GM19023 (cell line): ENCODE measurements at regions not wholly inside any gene's neighbourhood (a gene's known extent, or its start where the extent isn't known, plus 50 kb on each side); places are given as distances from the start of the nearest gene placed in this dataset.
"Not testable (repeated sequence)": the region's sequence is repeated elsewhere in the genome, so short reads cannot be mapped to it uniquely, and the experiment has no call there.

Source experiments
- ATAC-seq: cut with Tn5 transposase; IDR thresholded peaks from one replicate; pipeline ENCODE4 v1.9.1; 2021; ENCODE audit warnings: mild to moderate bottlenecking, moderate library complexity; ENCODE audit not compliant: unreplicated experiment

DNA sequence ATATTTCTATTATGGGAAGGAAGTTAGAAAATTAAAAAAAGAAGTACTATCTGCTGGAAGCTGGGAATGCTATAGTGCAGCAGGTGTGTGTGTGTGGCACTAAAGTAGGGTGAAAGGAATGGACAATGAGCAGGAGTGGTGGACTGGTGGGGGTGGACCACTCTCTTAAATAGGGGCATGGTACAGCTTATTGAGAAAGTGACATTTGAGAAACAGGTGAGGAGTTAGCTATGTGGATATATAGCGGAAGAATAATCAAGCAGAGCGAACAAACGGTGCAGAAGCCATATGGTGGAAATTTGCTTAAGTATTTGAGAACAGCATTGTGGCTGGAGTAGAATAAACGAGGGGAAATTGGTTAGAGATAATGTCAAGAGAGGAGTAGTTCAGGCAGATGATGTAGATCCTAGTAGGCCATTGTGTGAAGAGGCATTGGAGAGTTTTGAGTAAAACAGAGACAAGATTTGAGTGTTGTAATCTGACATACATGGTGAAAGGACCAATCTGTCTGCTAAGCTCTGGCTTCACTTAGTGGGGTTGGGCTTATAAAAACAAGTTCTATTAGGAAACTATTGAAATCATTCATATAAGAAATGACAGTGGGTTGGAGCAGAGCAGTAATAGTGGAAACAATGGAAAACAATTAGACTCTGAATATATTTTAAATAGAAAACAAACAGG, 149.2 kb upstream of the SYT10 start:
- peak; percentile 5 for ATAC-seq

DNA sequence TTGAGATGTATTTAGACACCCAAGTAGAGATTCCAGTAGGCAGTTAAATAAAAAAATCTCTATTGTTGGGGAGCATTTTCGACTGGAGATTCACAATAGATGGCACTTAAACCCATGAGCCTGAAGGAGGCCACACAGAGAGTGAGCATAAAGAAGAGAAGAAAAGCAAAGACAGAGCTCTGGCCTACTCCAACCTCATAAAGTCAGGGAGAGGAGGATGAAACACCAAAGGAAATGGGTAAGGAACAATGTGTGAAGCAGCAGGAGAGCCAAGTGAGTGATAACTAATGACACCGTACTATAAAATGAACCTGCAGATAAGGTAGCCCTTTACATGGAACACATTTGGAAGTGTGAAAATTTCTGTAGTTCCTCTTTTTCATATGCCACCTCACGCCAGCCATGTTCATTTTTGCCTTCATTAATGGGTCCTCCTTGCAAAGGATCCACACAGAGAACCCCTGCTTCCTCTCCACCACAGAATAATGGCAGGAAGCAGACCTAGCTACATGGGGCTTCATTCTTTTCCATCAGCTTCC, 150.0 kb upstream of the SYT10 start:
- ATAC-seq = no peak

DNA sequence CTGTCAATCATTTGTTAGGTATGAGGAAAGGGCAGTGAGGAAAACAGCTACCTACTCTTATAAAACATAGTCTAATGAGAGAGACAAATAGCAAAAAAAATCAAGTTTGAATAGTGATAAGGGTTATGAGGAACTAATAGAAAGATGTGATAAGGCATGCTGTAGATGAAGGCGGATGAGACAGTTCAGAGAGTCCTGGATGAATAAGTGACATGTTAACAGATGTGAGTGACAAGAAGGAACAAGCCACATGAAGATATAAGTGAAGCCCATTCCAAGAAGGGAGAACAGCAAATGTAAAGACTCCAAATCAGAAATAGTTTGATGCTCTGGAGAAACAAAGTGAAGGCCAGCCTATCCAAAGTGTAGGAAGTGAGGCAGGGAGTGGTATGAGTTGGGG, 154.1 kb upstream of the SYT10 start:
- ATAC-seq = no peak

DNA sequence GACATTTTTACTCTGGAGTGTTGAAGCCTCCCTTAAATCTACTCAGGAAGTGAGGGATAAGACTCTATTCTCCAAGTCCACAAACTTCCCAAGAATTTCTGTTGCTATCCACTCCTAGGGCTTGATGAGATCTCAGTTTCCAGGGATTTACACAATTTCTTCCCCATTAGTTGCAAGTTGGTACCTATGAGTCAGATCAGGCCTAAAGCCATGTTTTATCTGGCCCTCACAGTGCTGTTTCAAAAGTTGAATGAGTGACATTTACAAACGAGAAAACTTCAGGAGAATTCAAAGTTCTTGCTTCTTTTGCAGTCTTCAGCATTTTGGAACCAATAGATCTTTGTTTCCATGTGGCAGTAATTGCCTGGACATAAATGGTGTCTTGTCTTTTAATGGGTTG, 156.4 kb upstream of the SYT10 start:
- no peak for ATAC-seq

DNA sequence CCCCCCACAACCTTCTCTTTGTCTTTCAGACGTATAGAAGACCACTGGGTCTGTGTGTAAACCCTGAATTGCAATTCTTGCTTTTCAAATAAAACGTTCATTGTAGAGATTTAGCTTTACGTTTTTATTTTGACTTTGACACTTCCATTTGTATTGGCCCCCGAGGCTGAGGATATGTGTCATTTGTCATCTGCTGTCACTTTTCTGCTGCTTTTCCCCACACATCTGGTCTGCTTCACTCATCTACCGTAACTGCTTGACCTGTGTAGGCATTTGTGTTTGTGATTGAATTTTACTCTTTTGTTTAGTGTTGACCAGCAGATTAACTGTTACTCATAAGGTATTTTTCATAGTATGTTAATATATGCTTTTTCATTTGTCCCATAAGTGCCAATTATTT, 157.2 kb upstream of the SYT10 start:
- ATAC-seq = no peak

DNA sequence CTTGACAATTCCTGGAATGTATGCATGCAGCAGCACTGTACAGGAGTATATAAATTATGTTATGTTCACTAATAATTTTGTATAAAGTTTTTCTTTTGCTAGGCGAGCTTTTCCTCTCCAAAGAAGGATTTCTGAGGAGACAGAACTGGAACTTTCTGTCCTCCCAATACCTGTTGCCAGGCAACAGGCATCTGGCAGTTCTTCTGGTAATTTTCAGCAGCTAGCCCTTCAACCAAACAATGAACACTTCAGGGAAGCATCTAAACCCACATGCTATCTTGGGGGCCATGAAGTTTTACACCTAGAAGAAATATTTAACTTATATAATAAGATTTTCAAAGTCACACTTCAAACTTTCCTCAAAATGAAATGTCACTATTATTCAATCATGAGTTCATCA, 162.9 kb upstream of the SYT10 start:
- no peak for ATAC-seq

DNA sequence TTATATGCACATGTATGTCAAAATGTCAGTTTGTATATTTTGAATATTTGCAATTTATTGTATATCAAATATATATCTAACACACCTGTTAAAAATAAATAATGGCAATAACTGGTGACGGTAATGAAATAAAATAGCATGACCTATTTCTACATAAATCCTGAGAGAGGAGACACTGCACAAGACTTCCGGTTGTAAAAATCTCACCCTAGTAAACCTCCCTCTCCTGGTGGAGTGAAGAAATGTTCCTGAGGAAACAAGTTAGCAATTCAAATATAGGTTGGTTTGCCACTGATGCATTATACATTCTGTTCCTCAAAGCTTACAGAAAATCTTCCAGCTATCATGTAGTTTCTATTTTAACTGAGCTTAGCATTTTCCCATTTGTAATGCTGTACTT, 166.1 kb upstream of the SYT10 start:
- ATAC-seq = no peak

DNA sequence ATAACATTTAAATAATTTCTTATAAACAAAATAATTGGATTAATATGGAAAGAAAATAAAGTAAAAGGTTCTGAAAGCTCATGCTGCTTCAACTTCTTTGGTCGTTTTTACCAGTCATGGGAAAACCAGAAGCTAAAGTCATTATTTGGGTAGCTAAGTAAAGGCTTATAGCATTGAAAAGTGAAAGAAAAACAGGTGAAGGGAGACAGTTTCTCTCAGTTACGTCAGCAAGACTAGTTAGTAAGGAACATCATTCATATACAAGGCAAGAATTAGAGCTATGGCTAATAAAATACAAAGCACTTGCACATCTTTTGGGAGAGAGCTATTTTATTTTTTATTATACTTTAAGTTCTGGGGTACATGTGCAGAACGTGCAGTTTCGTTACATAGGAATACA, 170.3 kb upstream of the SYT10 start:
- no peak for ATAC-seq

DNA sequence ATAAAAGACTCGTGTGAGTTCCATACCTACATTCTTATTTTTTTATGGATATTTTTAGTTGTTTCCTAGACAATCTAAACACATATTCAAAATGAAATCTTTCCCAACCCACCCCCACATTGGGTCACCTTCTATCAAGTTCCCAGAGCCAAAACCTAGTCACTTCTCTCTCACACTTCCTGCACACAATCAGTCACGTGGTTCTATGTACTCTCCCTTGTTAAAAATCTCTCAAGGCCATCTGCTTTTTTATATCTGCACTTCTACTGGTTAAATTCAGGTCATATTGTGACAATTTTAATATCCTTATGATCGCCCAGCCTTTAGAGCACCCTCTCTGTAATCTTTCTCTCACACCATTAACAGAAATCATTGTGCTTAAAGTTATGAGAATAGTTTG, 175.0 kb upstream of the SYT10 start:
- ATAC-seq = no peak

DNA sequence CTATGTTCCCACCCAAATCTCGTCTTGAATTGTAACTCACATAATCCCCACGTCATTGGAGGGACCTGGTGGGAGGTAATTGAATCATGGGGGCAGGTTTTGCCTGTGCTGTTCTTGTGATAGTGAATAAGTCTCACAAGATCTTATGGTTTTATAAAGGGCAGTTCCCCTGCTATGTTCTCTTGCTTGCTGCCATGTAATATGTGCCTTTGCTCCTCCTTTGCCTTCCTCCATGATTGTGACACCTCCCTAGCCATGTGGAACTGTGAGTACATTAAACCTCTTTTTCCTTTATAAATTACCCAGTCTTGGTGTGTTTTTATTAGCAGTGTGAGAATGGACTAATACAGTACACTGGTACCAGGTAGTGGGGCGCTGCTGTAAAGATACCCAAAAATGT, 177.6 kb upstream of the SYT10 start:
- no peak for ATAC-seq

DNA sequence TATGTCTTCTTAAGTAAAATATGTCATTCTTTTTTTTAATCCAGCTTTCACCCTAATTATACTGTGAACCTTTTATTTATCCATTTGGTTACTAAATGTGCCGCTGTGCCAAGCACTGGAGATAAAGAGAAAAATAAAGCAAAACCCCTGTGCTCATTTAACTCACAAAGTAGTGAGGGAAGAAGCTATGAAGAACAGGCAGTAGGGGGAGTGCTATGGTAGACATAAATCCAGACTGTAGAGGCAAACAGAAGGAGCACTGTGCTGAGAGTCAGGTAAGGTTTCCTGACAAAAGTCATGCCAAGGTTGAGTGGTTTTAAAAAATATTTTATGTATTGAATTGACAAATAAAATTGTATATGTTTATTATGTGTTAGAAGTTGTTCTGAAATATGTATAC, 188.5 kb upstream of the SYT10 start:
- no peak for ATAC-seq

DNA sequence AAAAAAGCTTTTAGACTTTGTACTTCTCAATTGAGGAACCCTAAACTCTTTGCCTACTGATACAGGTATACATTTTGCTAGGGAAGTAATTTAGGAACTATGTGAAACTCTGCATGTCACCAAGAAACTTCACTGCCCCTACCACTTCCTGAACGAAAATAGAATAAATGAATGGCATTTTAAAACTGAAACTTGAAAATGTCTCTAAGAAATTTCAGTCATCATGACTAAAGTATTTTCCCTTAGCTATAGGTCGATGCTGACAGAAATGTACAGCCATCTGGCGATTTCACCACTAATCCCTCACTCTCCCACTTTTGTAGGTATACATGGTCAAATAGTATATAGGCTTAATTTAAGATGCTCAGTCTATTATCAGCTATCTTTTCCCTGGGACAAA, 194.9 kb upstream of the SYT10 start:
- no peak for ATAC-seq

DNA sequence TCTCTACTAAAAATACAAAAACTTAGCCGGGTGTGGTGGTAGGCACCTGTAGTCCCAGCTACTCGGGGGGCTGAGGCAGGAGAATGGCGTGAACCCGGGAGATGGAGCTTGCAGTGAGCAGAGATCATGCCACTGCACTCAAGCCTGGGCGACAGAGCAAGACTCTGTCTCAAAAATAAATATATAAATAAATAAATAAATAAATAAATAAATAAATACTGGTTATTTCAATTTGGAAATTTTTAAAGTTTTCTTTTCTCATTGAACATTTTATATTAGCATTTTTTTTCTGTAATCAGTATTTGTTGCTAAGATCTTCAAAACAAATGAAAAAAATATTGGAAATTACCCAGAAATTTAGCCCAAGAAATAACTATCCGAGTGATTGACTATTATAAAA, 197.3 kb upstream of the SYT10 start:
- ATAC-seq = not testable (repeated sequence)

DNA sequence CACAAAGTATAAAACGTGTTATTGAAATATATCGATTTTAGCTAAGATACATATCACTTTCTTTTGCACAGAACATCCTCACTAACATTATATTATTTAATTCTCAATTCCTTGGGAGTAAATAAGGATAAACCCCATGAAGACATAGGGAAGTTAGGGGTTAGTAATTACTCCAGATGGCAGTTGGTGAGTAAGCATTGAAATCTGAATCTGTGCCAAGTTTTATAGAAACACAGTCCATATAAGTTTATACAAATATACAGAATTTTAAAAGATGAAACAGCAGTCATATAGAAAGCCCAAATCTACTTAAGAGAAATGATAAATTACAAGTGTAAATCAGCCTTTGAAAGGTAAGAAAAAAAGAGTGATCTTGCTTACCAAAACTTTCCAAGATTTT, 200.4 kb upstream of the SYT10 start:
- no peak for ATAC-seq

DNA sequence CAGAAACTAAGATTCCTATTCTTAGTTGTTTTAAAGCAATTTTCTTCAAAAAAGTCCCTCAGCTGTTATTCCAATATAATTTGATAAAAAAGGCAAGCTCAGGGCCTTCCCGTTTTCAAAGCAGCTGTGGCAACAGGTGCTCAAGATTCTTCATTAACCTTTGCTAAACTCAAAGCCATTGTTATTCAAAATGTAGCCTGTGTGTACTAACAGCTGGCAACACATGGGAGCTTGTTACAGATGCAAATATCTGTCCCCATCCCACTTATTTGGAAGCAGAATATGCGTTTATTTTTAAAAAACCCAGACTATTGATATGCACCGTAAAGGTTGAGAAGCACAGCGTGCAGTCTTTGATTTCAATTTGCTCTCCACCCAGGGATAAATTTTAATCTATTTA, 210.4 kb upstream of the SYT10 start:
- ATAC-seq = no peak

DNA sequence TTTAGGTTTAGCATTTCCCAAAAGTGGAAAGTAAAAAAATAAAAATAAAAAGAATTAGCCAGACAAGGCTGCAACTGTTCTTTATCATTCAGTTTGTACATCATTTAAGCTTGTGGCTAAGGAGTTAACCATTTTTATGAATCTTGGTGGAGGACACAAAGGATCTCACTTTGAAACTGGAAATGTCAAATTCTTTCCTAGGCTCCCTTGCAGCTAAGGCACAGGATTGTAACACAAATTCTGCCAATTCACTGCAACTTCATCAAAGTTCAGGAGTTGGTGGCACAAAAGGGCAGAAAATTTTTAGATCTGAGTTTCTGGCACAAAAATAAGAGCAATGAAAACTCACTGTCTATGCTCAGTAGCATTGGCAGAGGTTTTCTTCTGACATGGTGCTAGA, 211.2 kb upstream of the SYT10 start:
- ATAC-seq = no peak

DNA sequence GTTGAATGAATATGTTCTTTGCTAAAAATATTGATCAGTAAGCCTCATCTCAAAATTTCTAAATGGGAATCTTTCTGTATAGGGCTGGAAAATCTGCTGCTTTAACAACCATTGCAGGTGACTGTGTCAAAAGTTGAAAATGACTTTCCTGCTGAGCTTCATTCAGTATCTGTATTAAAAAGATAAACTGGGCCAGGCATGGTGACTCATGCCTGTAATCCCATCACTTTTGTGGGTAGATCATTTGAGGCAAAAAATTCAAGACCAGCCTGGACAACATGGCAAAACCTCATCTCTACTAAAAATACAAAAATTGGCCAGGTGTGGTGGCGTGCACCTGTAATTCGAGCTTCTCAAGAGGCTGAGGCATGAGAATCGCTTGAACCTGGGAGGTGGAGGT, 213.7 kb upstream of the SYT10 start:
- no peak for ATAC-seq

DNA sequence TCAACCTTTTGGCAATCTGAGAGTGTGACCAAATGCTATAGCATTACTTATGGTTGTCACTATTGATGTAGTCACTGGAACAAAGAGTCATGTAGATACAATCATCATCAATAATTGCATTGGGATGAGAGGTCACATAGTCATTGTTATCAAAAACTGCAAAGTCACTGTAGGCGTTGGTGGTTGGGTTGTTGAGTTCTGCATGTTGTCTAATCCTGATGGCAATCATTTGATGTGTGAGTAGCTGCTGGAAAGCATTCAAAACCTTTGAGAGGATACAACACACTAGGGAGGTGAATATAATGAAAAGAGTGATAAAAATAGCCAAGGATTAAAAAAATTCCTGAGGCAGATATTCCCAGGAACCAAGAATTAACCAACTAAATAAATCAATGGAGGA, 214.7 kb upstream of the SYT10 start:
- ATAC-seq = no peak

DNA sequence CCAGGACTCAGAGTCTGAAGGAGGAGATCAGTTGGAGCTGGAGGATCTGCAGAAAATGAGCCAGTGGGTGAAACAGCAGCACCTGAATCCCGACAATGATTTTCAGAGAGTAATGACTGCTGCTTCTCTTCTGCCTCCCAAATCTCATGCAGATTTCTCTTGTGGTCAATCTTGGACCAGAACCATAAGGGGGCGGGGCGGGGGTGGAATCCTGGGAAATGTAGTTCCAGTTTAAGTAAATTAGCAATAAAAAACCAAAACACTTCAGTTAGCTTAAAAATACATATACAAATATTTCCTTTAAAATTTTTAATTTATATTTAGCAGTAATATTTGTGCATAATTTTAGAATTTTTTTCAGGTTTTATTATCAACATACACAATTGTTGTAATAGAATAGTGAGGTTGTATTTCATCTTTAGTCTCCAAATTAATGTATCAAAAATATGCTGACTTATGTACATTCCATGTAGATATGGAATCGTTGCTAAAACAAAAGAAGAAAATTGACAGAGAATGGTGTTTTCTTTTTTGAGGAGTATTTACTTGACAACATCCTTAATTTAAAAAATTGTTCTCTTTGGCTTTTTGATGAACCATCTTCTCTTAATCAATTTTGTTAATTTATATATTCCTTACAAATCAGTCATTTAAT, 223.5 kb upstream of the SYT10 start:
- ATAC-seq = no peak

DNA sequence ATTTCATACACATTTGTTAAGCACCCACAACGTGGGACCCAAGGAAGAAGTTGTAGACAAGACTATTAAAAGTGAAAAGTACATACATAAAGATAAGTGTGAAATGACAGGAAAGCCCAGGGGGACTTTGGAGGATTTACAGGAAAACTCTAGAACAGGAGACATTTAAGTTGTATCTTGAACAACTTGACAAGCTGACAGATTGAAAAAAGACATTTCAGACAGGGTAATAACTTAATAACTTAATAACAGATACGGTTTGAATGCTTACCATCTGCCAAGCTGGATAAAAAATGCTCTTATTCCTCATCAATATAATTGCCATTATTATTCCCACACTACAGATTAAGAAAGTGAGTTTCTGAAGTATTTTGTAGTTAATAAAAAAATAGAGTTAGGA, 229.7 kb upstream of the SYT10 start:
- ATAC-seq = no peak

DNA sequence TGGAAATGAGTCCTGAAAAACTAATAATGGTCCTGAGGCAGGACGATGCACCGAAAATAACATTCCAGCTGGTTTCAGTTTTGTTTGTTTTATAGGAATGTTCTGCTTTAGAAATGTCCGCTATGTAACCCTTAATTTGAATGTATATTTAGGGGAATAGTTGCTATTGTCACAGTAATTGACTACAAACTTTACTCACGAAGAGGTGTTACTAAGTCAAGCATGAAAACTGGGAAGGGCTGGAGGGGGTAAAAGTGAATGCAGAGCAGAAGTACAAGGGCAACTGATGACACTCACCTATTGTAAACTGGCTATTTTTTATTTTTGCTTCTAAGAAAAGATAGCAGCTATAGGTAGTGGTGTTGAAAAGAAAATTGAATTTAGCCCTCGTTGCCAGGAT, 230.7 kb upstream of the SYT10 start:
- no peak for ATAC-seq

DNA sequence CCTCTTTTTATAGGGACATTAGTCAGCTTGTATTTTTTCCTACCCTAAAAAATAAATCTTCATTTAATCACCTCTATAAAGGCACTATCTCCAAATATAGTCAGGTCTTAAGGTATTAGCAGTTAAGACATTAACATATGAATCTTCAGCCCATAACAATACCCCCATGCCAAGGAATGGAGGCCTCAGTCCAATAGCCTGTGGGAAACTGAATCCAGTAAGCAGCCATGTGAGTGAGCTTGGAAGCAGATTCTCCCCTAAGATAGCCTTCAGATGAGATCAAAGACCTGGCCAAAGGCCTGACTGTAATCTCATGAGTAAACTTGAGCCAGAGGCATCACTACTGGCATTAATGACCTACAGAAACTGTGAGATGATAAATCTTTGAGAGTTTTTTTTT, 232.1 kb upstream of the SYT10 start:
- no peak for ATAC-seq
